Umbilical cord (tissue), 1 donor: ENCODE measurements at regions not wholly inside any gene's neighbourhood (a gene's known extent, or its start where the extent isn't known, plus 50 kb on each side); places are given as distances from the start of the nearest gene placed in this dataset.

Experiments used
- DNase-seq: peaks from one replicate; pipeline ENCODE4 v3.0.0-alpha.2; 2015; ENCODE audit warnings: low spot score

DNA sequence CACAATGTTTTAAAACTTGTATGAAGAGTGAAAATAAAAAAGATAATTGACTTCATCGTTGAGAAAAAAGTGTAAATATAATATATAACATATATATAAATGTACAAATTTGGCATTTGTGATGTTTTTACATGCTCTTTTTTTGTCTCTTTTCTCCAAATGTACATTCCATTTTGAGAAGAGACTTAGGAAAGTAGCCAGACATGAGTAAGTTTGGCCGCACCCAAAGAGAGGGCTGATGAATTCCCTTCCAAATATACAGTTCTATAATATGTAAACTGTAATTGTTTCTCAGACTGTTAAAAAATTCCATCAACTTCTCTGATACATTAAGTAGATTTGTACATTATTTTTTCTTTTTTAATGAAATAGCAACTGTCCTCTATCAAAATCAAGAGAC is 193.2 kb upstream of the MAP3K1 start:
- DNase-seq: no peak

DNA sequence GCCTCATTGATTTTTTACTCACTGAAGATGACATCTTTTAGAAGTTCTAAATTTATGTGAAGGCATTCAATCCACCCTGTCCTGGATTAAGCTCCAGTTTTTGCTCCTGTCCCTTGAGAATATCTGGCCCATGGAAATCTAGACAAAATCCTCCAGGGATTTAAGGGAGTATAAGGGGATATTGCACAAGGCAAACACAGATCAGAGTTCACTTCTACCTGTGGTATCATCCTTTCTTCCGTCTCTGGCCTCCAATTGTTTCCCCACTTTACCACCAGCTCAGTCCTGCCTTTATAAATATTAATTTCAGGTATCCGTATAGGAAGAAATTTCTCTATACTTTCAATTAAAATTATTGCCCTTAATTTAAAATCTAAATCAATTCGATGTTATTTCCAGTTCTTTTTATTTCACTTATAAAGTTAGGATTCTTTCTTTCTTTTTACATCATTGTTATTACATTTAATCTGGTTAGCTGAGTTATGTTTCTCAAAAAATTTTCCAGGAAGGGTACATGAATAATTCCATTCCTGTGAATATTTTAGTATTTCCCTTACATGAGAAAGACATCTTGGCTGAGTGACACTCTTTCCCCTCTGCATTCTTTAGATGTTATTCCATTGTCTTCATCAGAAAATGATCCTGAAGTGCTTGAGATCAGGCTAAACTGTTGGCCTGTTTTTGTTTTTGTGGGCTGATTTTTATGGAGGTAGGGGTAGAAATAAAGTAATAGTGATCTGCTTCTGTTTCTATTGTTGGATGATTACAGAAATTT is 194.3 kb upstream of the MAP3K1 start:
- DNase-seq: no peak

DNA sequence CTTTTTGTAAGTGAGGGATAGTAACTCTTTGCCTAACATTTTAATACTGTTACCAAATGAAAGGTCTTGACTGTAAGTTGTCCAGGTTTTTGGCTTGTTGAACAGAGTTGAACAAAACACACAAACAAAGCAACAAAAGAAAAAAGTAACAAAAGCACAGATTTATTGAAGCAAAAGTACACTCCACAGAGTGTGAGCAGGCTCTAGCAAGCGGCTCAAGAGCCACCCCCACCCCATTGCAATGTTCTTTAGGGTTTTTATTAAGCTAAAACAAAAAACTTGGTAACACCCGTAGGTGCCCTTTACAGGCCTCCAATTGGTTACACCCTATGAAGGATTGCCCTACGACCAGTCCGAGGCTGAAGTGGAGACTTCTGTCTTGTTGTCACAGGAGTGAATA is 197.4 kb upstream of the MAP3K1 start:
- no peak for DNase-seq

DNA sequence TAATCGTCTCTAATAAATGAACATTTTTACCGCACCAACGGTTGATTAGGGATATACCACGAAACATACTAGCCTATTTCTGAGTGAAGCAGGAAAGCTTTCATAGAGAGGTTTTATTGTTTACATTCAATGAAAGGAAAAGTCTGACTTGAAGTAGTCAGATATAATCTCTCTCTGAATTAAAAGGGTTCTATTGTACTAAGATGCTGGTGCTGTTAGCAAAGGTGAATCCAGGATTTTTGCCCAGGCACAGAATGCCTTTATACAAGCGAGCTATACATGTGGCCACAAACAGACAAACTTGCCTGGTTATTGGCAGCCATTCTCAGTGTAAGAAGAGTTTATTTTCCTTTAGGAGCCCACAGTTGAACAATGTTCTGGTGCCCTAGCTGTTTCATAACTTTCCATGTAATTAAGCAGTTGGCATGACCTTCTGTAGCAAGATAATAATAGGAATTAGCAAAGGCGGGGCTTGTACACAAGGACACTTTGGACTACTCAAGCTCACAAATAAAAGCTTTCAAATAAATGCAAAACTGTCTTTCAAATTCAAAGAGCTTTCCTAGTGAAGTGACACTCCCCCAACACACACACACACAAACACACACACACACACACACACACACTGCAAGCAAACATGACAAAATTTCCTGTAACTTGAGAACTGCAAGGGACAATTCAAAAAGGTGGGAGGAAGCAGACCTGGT is 198.7 kb upstream of the MAP3K1 start:
- DNase-seq: no peak

DNA sequence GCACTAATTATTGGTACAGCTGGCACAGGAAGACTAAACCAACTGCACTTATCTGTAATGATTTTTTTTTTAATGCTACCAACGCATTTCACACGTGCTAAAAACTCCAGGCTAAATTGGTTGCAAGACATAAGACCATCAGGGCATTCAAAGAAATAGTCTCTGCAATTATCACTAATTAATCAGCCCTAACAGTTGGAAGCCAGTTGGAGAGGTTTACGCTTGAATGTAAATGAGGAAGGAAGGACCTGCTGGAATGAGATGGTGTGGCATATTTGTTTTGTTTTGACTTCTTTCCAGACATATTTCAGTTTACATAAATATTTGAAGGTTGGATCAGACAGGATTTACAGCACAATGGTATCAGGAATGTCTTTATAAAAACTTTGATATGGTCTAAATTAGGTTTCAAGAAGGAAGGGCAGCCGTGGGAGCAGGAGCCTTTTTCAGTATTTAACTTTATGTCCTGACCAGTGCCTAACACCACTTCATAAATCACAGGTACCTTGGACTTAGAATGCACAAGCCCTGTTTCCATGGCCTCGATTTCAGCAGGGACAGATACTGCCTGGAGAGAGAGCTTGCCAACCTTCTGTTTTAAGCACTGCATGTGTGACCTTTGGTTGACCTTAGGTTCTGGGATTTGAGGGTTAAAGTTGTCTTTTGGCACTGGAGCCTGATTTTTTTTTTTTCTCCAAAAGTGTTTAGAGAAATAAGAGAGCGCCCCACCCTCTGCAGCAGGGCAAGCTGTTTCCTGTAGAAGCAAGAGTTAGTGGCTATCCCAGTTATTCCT is 199.8 kb upstream of the MAP3K1 start:
- peak; percentile 78 for DNase-seq

DNA sequence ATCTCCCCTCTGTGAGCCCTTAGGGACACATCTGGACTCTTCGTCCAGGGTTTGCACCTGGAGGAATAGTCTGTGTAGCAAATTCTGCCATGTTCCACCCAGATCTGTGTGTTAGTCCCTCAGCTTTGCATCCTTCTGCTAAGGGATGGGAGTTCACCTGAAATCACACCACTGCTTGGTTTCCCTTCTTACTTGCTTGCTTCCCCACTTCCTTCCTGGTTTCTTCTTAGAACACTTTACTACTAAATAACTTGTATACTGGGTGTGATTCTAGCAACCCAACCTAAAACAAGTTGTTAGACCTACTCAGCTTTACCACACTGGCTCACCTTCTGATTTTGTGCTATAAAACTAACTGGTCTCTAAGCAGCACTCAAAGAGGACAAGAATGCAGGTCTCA is 202.6 kb upstream of the MAP3K1 start:
- DNase-seq: no peak

DNA sequence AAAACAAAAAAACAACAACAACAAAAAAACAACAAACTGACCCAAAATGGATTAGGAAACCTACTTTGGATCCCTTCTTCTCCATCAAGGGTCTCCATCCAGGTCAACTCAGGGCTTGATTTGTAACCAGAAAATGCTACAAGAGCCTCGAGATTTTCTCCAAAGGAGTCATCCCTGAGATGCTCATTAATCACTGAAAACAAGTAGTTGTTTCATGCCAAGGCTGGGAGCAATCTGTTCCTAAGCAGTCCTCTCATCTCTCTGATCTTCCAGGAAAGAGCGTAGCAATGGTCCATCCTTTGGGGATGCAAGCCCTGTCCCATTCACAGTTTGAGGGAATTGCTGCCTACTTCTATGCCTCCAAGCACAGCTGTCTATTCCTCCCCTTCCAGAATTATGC is 203.0 kb upstream of the MAP3K1 start:
- no peak for DNase-seq

DNA sequence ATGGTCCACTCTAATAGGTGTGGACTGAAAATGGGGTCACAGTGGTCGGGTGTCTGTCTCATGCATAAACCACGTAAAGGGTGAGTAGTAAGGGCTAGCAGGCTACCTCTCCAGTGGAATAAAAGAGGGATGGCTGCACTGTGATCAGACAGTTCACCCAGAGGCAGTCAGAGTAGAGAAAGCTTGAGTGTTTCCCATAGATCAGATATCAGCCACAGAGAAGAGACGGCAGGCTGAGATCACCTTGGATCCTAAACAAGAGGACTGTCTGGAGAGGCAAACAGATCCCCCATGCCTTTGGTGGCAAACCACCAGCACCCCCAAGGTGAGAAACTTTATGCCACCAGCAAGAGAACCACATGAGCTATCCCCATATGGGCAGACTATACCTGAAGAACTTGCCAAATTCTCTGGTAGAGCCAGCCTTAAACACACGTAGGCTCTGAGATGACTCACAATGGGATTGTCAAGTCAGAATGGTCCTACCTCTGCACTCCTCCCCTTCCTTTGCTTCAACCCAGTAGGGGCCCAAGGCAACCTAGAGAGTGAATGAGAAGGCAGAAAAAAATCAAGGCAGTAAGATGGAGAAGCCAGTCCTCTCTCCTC is 205.2 kb upstream of the MAP3K1 start:
- DNase-seq: no peak

DNA sequence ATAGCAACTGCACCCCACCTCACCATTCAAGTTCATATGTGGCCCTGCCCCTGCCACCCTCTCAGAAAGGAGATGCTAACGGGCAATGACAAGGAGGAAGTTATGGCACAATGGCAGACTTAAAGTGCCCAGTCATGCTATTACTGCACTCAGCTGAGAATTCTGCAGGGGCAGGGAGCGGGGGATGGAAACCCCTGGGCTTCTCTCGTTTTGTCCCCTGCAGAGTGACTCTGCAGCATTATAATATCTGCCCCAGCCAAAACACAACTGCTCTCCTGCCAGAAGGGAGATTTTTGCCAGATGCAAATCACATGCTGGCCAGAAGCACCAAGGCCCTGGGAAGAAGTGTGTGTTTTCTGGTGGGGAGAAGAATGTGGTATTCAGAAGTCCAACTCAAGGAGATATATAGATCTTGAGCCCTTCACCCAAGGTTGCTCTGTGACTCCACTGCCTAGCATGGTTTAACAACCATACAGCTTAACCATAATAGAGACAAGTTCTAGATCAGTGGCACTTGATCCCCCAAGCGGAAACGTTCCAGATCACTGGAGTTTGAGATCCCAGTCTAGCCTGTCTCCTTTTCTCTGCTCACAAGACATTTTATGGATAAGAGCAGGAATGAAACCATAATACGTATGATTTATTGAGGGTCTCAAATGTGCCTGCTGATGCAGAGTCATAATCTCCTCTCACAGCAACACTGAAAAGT is 207.0 kb upstream of the MAP3K1 start:
- DNase-seq: no peak

DNA sequence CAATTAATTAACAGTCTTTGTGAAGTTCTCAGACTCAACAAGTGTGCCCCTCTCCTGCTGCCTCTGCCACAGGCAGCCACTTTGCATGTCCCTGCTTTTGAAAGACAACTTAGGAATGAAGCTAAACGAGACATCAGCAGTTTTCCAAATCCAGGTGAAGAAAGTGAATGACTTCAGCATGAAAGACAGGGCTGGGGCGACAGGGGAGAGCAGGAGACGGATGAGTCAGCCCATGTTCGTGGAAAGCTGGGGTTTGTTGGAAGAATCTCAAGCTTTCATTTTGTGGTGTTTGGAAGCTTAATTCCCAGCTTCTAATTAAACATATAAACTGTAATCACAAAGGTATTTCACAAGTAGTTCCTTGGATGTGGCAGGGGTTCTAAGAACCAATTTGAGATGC is 207.8 kb upstream of the MAP3K1 start:
- no peak for DNase-seq

DNA sequence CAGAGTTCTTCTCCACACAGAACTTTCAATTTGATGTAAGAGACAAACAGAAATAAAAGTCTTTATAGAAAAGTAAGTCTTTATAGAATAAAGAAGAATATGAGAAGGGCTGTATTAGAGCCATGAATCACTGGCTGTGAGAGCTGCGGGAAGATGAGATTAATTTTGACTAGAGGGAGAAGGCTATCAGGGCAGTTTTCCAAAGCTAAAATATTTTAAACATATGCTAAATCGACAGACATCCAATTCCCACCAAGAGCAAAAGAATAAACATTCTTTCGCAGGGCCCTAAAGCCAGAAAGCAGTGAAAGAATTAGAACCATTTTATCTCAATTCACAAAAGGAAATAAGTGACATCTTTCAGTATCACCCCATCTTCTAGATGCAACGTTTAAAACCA is 208.3 kb upstream of the MAP3K1 start:
- DNase-seq: peak; percentile 41

DNA sequence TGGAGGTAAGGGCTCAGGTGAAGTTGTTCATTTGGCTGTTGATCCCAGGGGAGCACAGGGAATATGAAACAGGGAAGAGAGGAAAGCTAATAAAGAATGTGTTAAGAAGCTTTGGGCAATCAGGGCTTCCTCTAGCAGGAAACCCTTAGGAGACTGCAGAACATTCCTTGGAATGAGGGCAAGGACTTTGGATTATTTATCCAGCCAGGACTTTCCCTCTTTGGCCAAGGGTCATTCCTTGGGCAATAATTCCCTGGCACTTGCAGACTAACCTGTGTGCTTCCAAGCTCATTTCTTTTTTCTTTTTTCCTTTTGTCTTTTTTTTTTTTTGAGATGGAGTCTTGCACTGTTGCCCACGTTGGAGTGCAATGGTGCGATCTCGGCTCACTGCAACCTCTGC is 209.2 kb upstream of the MAP3K1 start:
- no peak for DNase-seq

DNA sequence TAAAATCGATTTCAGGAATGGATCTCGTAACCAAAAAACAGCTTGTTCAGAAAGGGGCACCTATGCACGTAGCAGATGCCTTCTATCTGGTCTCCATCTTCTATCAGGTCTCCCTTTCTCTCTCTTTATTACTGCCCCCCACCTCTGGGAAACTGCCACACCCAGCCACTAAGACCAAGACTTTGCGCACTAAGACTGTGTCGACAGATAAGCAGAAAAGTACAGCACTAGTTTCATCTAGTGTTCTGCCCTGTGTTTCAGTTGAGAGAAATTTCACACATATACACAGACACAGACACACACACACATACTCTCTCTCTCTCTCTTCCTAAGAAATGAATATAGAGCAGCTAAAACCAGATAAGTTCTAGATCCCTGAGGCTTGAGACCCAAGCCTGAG is 210.1 kb upstream of the MAP3K1 start:
- DNase-seq: no peak

DNA sequence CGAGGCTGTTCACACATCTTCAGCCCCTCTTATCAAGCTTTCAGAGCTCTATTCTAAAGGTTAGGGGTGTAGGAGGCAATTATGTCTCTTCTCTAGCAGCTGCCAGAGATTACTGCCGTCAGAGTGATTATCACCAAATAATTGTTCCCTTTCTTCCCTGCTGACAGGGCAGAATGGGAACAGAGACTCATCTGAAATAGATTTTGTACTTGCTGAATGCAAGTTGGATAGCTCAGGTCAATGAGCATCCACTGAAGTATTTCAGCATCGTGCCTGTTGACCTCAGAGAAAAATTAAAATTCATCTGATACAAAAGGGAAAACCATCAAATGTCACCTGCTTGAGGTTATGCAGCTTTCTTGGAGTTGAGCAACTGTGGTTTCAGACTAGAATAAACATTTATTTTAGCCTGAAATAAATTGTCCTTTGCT is 213.7 kb upstream of the MAP3K1 start:
- DNase-seq: no peak

DNA sequence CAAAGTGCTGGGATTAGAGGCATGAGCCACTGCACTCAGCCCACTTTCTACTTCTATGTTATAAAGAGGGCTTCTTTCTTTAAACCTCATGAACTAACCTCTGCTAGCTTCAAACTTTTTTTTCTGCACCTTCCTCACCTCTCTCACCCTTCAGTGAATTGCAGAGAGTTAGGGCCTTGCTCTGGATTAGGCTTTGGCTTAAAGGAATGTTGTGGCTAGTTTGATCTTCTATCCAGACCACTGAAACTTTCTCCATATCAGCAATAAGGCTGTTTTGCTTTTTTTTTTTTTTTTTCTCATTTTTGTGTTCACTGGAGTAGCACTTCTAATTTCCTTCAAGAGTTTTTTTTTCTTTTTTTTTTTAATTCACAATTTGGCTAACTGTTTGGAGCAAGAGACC is 216.4 kb upstream of the MAP3K1 start:
- DNase-seq: no peak

DNA sequence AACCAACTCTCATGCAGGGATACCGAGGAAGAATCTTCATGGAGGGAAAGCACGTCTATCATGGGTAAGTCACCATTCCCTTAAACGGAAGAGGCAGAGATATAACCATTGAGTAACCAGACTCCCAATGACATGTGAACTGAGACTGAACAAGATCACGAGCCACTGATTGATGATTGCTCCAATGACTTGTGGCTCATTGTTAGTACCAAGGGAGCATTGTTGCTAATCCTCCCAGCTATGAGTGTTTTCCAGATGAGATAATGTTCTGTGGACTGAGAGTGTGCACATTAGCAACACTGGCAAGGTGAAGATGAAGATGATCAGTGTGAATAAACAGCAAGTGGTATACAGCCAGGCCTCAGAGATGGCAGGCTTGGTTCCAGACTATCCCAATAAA is 219.2 kb upstream of the MAP3K1 start:
- no peak for DNase-seq

DNA sequence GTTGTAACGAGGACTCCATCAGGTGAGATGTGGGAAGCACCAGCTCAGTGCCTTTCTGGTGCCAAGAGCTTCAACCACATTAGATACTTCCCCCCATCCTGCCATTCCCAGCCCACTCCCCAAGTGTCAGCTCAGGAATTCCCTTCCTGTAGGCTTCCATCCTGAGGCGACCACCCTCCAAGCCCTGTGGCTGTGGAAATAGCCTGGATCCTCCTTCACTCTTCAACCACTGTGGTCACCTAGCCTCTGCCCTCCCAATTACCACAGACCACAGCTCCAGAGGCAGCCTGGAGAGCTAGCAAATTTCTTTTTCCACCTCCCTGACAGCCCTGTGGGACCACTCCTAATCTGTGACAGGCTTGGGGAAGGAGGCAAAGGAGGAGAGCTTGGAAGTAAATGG is 219.8 kb upstream of the MAP3K1 start:
- no peak for DNase-seq

DNA sequence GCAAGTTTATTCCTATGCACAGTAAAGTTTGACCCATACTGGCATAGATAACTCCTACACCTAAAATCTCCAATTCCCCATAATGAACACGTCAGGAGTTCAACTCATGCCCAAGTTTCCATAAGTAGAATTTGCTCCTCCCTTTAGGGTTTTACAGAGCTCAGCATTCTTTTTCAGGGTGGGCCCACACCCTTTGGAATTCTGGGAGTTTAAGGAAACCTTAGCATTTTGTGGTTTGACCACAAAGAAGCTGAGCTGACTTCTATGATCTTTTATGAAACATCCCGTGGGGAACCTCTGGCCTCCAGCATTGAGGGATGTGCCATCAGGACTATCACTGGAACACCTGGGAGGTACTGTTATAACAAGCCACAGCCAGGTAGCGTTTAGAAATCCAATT is 220.6 kb upstream of the MAP3K1 start:
- no peak for DNase-seq

DNA sequence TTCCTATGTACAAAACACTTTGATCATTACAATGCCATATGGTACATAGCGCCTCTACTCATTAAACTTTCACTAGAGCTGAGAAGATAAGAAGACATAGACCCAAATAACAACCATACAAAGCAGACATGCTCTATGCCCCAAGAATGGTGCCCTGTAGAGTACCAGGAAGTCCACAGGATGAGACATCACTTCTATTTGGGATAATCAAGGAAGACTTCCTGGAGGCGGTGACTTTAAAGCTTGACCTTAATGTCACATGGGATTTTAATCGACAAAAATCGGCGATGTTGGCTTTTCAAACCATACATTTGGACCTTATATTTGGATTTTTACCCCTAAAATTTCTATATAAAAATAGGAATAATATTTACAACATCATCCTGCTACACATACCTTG is 224.3 kb upstream of the MAP3K1 start:
- DNase-seq: no peak

DNA sequence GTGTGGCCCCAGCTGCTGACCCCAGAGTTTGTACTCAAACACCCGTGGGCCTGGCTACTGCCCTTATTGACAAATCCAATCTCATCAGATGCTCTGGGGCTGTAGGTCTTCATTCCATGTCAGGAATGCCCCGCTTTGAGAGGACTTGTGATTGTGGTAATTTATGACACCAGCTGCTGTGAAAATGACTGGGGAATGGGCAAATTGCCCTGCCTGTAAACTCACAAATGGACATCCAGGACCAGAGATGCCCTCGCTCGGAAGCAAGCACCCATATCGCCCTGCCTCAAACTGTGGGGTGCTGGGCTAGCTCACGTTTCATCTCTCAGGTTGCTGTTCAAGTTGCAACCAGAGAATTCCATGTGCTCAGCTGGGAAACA is 225.9 kb upstream of the MAP3K1 start:
- DNase-seq: no peak

DNA sequence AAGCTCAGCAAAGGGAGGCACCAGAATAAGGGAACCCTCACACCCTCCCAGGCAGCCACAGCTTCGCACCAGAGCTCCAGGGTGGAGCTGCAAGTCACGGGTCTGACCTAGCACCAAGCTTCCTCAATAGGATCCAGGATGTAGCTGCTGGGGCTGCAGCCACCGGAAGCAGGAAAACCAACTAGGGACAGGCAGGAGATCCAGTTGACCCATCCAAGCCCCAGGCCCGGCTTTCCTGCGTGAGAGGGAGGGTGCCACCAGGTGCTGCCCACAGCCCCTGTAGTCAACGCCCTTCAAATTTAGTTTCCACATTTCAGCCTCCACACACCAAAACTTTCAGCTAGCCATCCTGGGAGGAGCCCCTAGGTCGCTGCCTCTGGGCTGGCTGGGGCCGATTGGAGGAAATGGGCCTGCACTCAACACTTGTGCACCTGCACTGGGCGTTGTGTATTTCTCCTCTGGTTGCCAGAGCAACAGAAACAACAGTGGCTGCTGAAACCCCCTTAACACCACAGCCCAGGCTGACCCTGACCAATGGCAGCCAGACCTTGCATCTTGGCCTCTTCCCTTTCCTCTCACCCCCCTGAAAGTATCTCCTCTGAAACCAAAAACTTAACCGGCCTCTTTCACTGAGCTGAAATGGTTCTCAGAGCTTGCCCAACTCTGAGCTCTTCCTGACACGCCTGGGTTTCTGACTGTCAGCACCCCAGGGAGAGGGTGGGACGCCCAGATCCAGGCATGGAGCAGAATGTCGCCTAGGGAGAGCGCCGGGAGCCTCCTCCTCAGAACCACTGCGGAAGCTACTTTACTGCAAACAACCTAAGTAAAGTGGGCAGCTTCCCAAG is 226.5 kb upstream of the MAP3K1 start:
- DNase-seq: no peak
